T-helper 17 cell (primary cell): ENCODE measurements at regions not wholly inside any gene's neighbourhood (a gene's known extent, or its start where the extent isn't known, plus 50 kb on each side); places are given as distances from the start of the nearest gene placed in this dataset.
"Not testable (repeated sequence)": the region's sequence is repeated elsewhere in the genome, so short reads cannot be mapped to it uniquely, and the experiment has no call there.

Experiments used
- ATAC-seq: fragments of 150-1000 bp; cut with Tn5 transposase; 2 replicates; pipeline ENCODE4 v1.10.0; 2021; ENCODE audit warnings: mild to moderate bottlenecking, moderate library complexity
- DNase-seq, 3 donors: peaks; one replicate each; pipeline versions ENCODE4 v3.0.0 to v3.0.0-alpha.2; 2020 to 2021
- H3K9me3 ChIP-seq: one replicate; pipeline ENCODE4 v1.7.0; 2013; ENCODE audit warnings: low read length, mild to moderate bottlenecking; ENCODE audit not compliant: control insufficient read depth, poor library complexity, severe bottlenecking
- H3K27ac Mint-ChIP-seq: one replicate; pipeline ENCODE4 v1.8.0; 2022; ENCODE audit warnings: mild to moderate bottlenecking, moderate library complexity, mixed read lengths
- H3K27me3 Mint-ChIP-seq: one replicate; pipeline ENCODE4 v1.8.0; 2022; ENCODE audit warnings: mixed read lengths
- H3K36me3 Mint-ChIP-seq: one replicate; pipeline ENCODE4 v1.8.0; 2022; ENCODE audit warnings: low read depth, mixed read lengths
- H3K4me1 Mint-ChIP-seq: one replicate; pipeline ENCODE4 v1.8.0; 2022; ENCODE audit warnings: mild to moderate bottlenecking, mixed read lengths
- H3K4me3 Mint-ChIP-seq: one replicate; pipeline ENCODE4 v1.8.0; 2022; ENCODE audit warnings: mild to moderate bottlenecking, moderate library complexity, mixed read lengths

DNA sequence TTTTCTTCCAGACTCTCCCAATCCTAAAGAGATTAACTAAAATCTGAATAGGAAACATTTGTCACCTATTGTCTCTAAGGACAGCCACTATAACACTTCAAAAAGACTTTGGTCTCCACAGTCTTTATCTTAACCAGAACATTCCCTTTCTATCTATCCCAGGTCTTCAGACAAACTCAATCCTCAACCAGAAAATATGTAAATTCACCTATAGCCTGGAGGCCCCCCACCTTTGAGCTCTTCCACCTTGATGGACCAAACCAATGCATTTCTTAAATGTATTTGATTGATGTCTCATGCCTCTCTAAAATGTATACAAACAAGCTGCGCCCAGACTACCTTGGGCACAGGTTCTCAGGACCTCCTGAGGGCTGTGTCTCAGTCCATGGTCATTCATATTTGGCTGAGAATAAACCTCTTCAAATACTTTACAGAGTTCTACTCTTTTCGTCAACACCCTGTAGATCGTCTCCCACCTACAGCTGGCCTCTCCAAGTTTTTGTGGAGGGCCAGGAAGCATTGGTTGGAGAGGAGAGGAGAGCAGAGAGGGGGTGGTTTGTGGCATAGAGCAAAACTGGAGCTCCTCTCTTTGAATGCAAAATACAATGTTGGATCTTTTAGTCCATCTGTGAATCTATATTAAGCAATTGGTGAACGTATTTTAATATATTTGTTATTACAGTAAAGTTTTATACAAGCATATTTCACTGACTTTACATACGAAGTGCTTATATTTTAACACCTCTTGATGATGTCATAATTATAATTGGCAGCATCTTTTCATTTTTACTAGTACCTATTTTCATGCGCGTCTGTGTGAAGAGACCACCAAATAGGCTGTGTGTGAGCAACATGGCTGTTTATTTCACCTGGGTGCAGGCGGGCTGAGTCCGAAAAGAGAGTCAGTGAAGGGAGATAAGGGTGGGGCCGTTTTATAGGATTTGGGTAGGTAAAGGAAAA lies 230.7 kb upstream of the DUSP10 start:
- no peak for DNase-seq
- H3K9me3 ChIP-seq = no peaks in the 10 kb centered on the region
- Mint-ChIP-seq H3K27ac (peak overlapping the region; percentile 35), H3K27me3 (peaks cover 5% of the 10 kb centered on the region), H3K4me1 (peaks cover 2% of the 10 kb centered on the region), H3K36me3 (no peaks in the 10 kb centered on the region), H3K4me3 (no peak overlapping the region)
- ATAC-seq = no peak

DNA sequence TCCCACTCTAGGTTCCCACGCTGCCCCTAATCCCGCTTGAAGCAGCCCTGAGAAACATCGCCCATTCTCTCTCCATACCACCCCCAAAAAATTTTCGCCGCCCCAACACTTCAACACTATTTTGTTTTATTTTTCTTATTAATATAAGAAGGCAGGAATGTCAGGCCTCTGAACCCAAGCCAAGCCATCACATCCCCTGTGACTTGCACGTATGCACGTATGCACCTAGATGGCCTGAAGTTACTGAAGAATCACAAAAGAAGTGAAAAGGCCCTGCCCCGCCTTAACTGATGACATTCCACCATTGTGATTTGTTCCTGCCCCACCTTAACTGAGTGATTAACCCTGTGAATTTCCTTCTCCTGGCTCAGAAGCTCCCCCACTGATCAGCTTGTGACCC lies 229.1 kb upstream of the DUSP10 start:
- not testable (repeated sequence) for H3K36me3 Mint-ChIP-seq, H3K4me3 Mint-ChIP-seq

DNA sequence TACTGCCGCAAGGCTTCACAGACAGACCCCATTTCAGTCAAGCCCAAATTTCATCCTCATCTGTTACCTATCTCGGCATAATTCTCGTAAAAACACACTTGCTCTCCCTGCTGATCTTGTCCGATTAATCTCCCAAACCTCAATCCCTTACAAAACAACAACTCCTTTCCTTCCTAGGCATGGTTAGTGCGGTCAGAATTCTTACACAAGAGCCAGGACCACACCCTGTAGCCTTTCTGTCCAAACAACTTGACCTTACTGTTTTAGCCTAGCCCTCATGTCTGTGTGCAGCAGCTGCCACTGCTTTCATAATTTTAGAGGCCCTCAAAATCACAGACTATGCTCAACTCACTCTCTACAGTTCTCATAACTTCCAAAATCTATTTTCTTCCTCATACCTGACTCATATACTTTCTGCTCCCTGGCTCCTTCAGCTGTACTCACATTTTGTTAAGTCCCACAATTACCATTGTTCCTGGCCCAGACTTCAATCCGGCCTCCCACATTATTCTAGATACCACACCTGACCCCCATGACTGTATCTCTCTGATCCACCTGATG lies 227.5 kb upstream of the DUSP10 start:
- H3K4me1 Mint-ChIP-seq, H3K36me3 Mint-ChIP-seq, H3K27me3 Mint-ChIP-seq, ATAC-seq, H3K27ac Mint-ChIP-seq, H3K9me3 ChIP-seq, DNase-seq, H3K4me3 Mint-ChIP-seq: not testable (repeated sequence)

More for the DNA sequence above, 229.1 kb upstream of the DUSP10 start:
- not testable (repeated sequence) for H3K27me3 Mint-ChIP-seq, H3K9me3 ChIP-seq, H3K27ac Mint-ChIP-seq, DNase-seq, H3K4me1 Mint-ChIP-seq, ATAC-seq

DNA sequence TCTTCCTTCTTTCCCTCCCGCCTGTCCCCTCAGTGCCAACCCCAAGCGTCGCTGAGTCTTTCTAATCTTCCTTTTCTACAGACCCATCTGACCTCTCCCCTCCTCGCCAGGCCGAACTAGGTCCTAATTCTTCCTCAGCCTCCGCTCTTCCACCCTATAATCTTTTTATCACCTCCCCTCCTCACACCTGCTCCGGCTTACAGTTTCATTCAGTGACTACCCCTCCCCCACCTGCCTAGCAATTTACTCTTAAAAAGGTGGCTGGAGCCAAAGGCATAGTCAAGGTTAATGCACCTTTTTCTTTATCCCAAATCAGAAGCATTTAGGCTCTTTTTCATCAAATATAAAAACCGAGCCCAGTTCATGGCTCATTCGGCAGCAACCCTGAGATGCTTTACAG lies 225.6 kb upstream of the DUSP10 start:
- H3K4me1 Mint-ChIP-seq, ATAC-seq: not testable (repeated sequence)

DNA sequence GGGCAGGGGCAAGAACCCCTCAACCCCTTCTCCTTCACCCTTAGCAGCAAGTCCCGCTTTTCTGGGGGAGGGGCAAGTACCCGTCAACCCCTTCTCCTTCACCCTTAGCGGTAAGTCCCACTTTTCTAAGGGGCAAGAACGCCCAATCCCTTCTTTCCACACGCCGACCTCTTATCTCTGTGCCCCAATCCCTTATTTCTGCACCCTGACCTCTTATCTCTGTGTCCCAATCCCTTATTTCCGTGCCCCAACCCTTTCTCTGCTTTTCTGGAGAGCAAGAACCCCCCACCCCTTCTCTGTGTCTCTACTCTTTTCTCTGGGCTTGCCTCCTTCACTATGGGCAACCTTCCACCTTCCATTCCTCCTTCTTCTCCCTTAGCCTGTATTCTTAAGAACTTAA lies 225.0 kb upstream of the DUSP10 start:
- not testable (repeated sequence) for H3K4me1 Mint-ChIP-seq, H3K27me3 Mint-ChIP-seq, ATAC-seq, H3K4me3 Mint-ChIP-seq, DNase-seq, H3K36me3 Mint-ChIP-seq, H3K27ac Mint-ChIP-seq, H3K9me3 ChIP-seq

More for the DNA sequence above, 225.6 kb upstream of the DUSP10 start:
- H3K36me3 Mint-ChIP-seq, DNase-seq, H3K27me3 Mint-ChIP-seq, H3K4me3 Mint-ChIP-seq, H3K27ac Mint-ChIP-seq, H3K9me3 ChIP-seq: not testable (repeated sequence)

DNA sequence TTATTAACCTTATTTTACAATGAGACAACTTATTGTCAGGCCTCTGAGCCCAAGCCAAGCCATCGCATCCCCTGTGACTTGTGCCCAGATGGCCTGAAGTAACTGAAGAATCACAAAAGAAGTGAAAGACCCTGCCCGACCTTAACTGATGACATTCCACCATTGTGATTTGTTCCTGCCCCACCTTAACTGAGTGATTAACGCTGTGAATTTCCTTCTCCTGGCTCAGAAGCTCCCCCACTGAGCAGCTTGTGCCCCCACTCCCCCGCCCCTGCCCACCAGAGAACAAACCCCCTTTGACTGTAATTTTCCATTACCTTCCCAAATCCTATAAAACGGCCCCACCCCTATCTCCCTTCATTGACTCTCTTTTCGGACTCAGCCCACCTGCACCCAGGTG lies 224.0 kb upstream of the DUSP10 start:
- not testable (repeated sequence) for H3K4me3 Mint-ChIP-seq, H3K9me3 ChIP-seq, H3K27me3 Mint-ChIP-seq, H3K4me1 Mint-ChIP-seq, H3K36me3 Mint-ChIP-seq, H3K27ac Mint-ChIP-seq, ATAC-seq, DNase-seq

DNA sequence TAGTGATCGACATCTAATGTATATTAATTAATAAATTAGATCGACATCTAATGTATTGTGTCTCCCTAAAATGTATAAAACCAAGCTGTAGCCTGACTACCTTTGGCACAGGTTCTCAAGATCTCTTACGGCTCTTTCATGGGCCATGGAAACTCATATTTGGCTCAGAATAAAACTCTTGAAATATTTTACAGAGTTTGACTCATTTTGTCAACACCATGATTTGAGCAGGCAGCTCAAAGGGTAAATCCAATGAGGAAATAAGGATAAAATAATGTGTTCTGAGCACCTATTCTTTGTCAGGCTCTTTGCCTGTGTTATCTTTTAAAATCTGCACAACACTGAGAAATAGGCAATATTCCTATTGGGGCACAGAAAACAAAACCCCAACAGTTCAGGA lies 223.4 kb upstream of the DUSP10 start:
- DNase-seq (no peak), ATAC-seq (no peak)
- H3K9me3 ChIP-seq = no peaks in the 10 kb centered on the region
- no peaks in the 10 kb centered on the region for H3K36me3 Mint-ChIP-seq
- no peak overlapping the region for H3K4me3 Mint-ChIP-seq
- H3K27ac Mint-ChIP-seq = no peak overlapping the region
- H3K27me3 Mint-ChIP-seq = no peaks in the 10 kb centered on the region
- no peaks in the 10 kb centered on the region for H3K4me1 Mint-ChIP-seq

DNA sequence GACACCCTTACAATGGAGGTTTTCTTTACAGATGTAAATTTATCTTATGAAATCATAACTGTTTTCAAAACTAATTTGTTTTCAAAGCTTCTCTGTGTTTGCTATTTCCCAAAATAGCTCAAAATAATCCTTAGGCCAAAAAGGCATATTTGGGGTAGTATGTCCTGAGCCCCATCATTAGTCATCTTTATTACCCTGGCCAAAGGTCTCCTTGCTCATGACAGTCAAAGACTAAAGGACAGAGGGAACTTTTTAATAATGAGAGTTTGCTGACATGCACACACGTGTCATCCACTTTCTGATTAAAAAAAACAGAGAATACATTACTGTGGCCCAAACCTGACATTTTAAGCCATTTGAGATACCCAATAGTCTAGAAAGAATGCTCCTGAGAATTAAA lies 221.9 kb upstream of the DUSP10 start:
- H3K27ac Mint-ChIP-seq = no peak overlapping the region
- ATAC-seq (no peak), DNase-seq (no peak)
- no peaks in the 10 kb centered on the region for H3K9me3 ChIP-seq
- no peaks in the 10 kb centered on the region for H3K4me1 Mint-ChIP-seq
- H3K27me3 Mint-ChIP-seq = no peaks in the 10 kb centered on the region
- no peaks in the 10 kb centered on the region for H3K36me3 Mint-ChIP-seq
- H3K4me3 Mint-ChIP-seq = no peak overlapping the region

DNA sequence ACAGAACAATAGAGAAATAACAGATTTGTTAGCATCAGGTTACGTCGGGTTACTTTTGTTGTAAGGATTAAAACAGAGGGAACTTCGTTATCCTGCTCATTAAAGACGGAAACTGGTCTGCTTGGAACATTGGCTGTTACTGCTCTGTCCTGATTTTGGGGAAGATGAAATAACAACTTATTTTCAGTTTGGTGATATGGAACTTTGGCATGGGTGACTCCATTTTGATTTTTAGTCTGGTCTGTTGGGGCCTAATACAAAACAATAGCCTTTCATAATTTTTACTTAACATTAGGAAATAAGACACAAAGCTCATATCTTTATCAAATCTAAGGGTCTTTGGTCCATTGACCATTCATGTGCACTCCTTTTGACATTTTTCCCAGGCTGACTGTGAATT lies 220.5 kb upstream of the DUSP10 start:
- H3K4me3 Mint-ChIP-seq = no peak overlapping the region
- no peak overlapping the region for H3K27ac Mint-ChIP-seq
- H3K9me3 ChIP-seq = no peaks in the 10 kb centered on the region
- H3K36me3 Mint-ChIP-seq = no peaks in the 10 kb centered on the region
- no peak for ATAC-seq
- DNase-seq = no peak
- no peaks in the 10 kb centered on the region for H3K4me1 Mint-ChIP-seq
- no peaks in the 10 kb centered on the region for H3K27me3 Mint-ChIP-seq

DNA sequence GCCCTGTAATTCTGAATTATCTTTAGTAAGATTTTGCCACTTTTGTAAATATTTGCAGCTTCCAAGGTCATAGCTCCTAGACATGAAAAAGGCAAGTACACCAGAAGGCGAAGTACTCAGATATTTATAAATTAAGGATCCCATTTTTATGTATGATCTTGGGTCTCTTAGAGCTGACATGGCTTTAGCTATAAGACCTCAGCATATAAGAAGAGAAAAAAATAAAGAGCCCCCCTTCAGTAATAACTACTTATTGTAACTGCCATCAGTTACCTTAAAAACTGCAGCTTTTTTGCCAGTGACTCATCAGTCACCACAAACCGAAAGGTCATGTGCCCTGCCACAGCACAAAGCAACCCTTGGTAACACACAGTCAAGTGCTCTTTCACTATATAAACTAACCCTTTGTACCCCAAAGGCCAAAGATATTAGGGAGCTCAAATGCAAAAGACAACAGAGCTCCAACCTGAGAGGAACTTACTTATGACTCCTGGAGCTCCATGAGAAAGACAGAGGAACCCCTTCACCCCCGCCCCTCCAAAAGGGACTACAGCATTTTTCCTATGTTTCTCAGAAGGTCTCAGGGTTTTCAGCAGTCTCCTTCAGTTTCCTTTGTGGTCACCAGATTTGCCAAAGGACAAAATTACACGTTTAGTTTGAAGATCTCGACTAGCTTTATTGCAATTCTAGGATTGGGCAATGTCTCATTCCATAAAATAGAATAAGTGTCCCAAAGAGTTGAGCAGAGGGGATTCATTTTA lies 219.8 kb upstream of the DUSP10 start:
- Mint-ChIP-seq H3K27me3 (no peaks in the 10 kb centered on the region), H3K4me1 (no peaks in the 10 kb centered on the region), H3K36me3 (no peaks in the 10 kb centered on the region), H3K27ac (peak overlapping the region; percentile 34), H3K4me3 (no peak overlapping the region)
- H3K9me3 ChIP-seq = no peaks in the 10 kb centered on the region
- DNase-seq (no peak), ATAC-seq (peak; percentile 53)

DNA sequence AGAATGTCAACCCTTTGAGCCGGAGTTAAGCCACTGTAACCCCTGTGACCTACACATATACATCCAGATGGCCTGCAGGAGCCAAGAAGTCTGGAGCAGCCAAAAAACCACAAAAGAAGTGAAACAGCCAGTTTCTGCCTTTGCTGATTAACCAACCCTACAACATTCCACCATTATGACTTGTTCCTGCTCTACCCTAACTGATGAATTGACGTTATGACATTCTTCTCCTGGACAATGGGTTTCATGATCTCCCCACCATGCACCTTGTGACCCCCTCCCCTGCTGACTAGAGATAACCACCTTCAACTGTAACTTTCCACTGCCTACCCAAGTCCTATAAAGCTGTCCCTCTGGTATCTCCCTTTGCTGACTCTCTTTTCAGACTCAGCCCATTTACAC lies 216.3 kb upstream of the DUSP10 start:
- DNase-seq, ATAC-seq, H3K27ac Mint-ChIP-seq, H3K27me3 Mint-ChIP-seq, H3K4me1 Mint-ChIP-seq, H3K4me3 Mint-ChIP-seq, H3K36me3 Mint-ChIP-seq, H3K9me3 ChIP-seq: not testable (repeated sequence)

DNA sequence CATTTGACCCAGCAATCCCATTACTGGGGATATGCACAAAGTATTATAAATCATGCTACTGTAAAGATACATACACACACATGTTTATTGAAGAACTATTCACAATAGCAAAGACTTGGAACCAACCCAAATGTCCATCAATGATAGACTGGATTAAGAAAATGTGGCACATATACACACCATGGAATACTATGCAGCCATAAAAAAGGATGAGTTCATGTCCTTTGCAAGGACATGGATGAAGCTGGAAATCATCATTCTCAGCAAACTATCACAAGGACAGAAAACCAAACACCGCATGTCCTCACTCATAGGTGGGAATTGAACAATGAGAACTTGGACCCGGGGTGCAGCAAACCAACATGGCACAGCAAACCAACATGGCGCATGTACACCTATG lies 215.5 kb upstream of the DUSP10 start:
- H3K4me1 Mint-ChIP-seq, ATAC-seq, H3K27me3 Mint-ChIP-seq: not testable (repeated sequence)

DNA sequence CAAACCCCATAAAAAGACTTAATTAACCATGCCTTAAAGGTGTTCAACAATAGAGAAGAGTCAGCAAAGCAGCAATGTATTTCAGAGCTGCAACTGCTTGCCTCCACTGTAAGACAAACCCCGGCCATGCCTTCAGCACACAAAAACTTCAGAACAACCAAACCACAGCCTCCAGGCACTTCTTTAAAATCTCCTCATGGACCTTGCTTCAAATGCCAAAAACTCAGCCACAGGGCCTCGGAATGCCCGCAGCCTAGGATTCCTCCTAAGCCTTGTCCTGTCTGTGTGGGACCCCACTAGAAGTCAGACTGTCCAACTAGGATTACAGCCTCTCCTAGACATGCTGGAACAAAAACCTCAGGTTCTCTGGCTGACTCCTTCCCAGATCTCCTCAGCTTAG lies 208.1 kb upstream of the DUSP10 start:
- H3K4me3 Mint-ChIP-seq = no peak overlapping the region
- DNase-seq = no peak
- H3K9me3 ChIP-seq = peaks cover 1% of the 10 kb centered on the region
- H3K27ac Mint-ChIP-seq = no peak overlapping the region
- ATAC-seq = no peak
- no peaks in the 10 kb centered on the region for H3K27me3 Mint-ChIP-seq
- H3K4me1 Mint-ChIP-seq = no peaks in the 10 kb centered on the region
- no peaks in the 10 kb centered on the region for H3K36me3 Mint-ChIP-seq

More for the DNA sequence above, 215.5 kb upstream of the DUSP10 start:
- not testable (repeated sequence) for H3K27ac Mint-ChIP-seq, H3K9me3 ChIP-seq, H3K4me3 Mint-ChIP-seq, H3K36me3 Mint-ChIP-seq, DNase-seq
